SK-N-MC (cell line): ENCODE measurements at regions not wholly inside any gene's neighbourhood (a gene's known extent, or its start where the extent isn't known, plus 50 kb on each side); places are given as distances from the start of the nearest gene placed in this dataset.

ENCODE experiments used
- DNase-seq: peaks from one replicate; pipeline ENCODE4 v3.0.0-alpha.2; 2011; ENCODE audit warnings: low read depth, low spot score
- H3K27ac ChIP-seq: fragments of 200-600 bp; sonication (generic); 2 replicates; pipeline ENCODE4 v1.5.1; 2016; ENCODE audit warnings: mixed run types
- H3K36me3 ChIP-seq: fragments of 200-600 bp; sonication (generic); 2 replicates; pipeline ENCODE4 v1.6.1; 2017; ENCODE audit warnings: antibody characterized with exemption, low read length, mixed read lengths; ENCODE audit not compliant: insufficient read depth
- H3K4me3 ChIP-seq: fragments of 200-600 bp; sonication (generic); 2 replicates; pipeline ENCODE4 v1.5.1; 2016
- H3K9ac ChIP-seq: fragments of 200-600 bp; sonication (generic); 2 replicates; pipeline ENCODE4 v1.8.0; 2017; ENCODE audit warnings: mixed run types, mixed read lengths; ENCODE audit not compliant: insufficient read length
- H3K9me3 ChIP-seq: fragments of 200-600 bp; sonication (generic); 2 replicates; pipeline ENCODE4 v1.6.1; 2017; ENCODE audit warnings: low read depth, mild to moderate bottlenecking, antibody characterized with exemption, low read length, moderate library complexity, mixed read lengths
- EZH2 ChIP-seq: fragments of 200-600 bp; sonication (generic); IDR thresholded peaks from one replicate; pipeline ENCODE4 v1.6.1; 2017; ENCODE audit warnings: antibody characterized with exemption
- FOXP2 ChIP-seq: optimal IDR thresholded peaks from 2 replicates; pipeline ENCODE3; 2011; ENCODE audit warnings: mild to moderate bottlenecking, moderate library complexity; ENCODE audit not compliant: insufficient read depth; ENCODE audit errors: extremely low read length, control extremely low read depth
- POLR2AphosphoS5 ChIP-seq: IDR thresholded peaks from 2 replicates; pipeline ENCODE4 v1.6.1; 2012; ENCODE audit warnings: mild to moderate bottlenecking, low read depth, low read length, borderline replicate concordance

DNA sequence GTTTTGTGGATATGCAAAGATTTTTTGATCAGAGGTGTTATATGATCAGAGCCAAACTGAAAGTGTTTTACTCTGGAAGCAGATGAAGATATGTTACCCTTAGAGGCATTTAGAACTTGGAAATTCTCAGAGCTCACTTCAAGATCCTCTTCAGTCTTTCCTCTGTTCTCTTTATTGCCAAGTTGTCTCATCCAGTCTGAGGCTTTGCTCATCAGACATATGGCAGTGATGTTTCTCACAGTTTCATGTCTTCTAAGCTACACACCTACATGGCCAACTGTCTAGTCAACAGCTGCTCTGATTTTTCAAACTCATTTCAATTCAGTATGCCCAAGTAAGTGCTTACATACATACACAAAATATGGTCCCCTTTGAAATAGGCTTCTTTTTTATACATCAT is 1504.3 kb upstream of the PIK3C3 start:
- DNase-seq, result no peak
- no peak for TF ChIP-seq FOXP2
- TF ChIP-seq POLR2AphosphoS5, result no peak
- TF ChIP-seq EZH2, result no peak
- H3K9ac ChIP-seq, result no peak overlapping the region
- H3K4me3 ChIP-seq, result no peak overlapping the region
- H3K36me3 ChIP-seq, result no peaks in the 10 kb centered on the region
- H3K9me3 ChIP-seq, result no peaks in the 10 kb centered on the region
- no peak overlapping the region for H3K27ac ChIP-seq

GRCh38 chr18:40447820-40448219 is 1507.2 kb upstream of the PIK3C3 start:
- Histone ChIP-seq H3K4me3 (no peak overlapping the region), H3K9me3 (no peaks in the 10 kb centered on the region), H3K36me3 (no peaks in the 10 kb centered on the region), H3K9ac (no peak overlapping the region), H3K27ac (no peak overlapping the region)
- DNase-seq, result no peak
- TF ChIP-seq FOXP2 (no peak), EZH2 (no peak), POLR2AphosphoS5 (no peak)

DNA sequence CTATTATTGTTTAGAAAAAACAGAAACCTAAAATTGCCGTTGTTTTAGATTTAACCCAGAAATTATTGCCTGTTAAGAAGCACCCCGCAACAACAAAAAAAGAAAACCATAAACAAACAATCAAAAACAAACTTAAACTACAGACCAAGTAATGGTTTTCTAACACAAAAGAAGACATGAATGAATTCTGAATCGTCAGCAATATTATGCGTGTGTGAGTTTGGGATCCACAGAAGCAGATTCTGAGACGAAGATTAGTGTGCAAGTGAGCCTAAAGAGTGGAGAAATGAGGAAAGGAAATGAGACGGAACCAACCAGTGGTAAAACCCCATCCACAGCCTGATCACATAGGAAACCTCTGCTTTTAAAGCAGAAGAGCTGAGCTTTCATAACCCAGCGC is 1514.9 kb upstream of the PIK3C3 start:
- Histone ChIP-seq H3K9ac (no peak overlapping the region), H3K4me3 (no peak overlapping the region), H3K36me3 (no peaks in the 10 kb centered on the region), H3K9me3 (no peaks in the 10 kb centered on the region), H3K27ac (no peak overlapping the region)
- no peak for DNase-seq
- TF ChIP-seq FOXP2 (no peak), POLR2AphosphoS5 (no peak), EZH2 (no peak)

- Histone ChIP-seq H3K27ac (no peak overlapping the region), H3K9ac (no peak overlapping the region), H3K4me3 (no peak overlapping the region), H3K9me3 (no peaks in the 10 kb centered on the region), H3K36me3 (no peaks in the 10 kb centered on the region)
- no peak for TF ChIP-seq FOXP2
- no peak for TF ChIP-seq POLR2AphosphoS5
- TF ChIP-seq EZH2, result no peak
- DNase-seq, result no peak
Measured at GRCh38 chr18:40437517-40437916, 1517.5 kb upstream of the PIK3C3 start.

GRCh38 chr18:40431071-40431985 is 1523.7 kb upstream of the PIK3C3 start:
- H3K36me3 ChIP-seq, result no peaks in the 10 kb centered on the region
- TF ChIP-seq FOXP2 (no peak), EZH2 (no peak), POLR2AphosphoS5 (no peak)

DNA sequence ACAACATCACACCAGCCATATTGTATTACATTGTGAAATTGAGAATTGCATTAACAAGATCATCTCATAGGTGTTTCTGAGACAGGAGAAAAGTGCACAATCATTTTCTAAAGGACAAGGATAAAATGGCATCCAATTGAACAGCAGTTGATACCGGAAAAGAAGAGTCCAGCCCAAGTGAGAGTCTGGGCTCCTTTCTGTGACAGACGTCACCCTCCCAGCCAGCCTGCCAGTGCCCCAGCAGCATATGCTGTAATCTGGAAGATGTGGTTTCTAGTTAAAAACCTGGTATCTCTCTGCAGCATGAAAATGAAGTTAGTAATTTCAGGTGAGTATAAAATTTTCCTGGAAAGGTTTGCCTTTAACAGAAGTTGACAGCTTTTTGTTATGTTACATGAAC is 1531.7 kb upstream of the PIK3C3 start:
- no peak overlapping the region for H3K27ac ChIP-seq
- no peak for DNase-seq
- H3K9ac ChIP-seq, result no peak overlapping the region
- no peak for TF ChIP-seq POLR2AphosphoS5
- H3K36me3 ChIP-seq, result no peaks in the 10 kb centered on the region
- H3K9me3 ChIP-seq, result no peaks in the 10 kb centered on the region
- no peak overlapping the region for H3K4me3 ChIP-seq

More at GRCh38 chr18:40431071-40431985, 1523.7 kb upstream of the PIK3C3 start:
- no peak overlapping the region for H3K9ac ChIP-seq
- no peaks in the 10 kb centered on the region for H3K9me3 ChIP-seq
- H3K4me3 ChIP-seq, result no peak overlapping the region
- no peak for DNase-seq
- no peak overlapping the region for H3K27ac ChIP-seq

DNA sequence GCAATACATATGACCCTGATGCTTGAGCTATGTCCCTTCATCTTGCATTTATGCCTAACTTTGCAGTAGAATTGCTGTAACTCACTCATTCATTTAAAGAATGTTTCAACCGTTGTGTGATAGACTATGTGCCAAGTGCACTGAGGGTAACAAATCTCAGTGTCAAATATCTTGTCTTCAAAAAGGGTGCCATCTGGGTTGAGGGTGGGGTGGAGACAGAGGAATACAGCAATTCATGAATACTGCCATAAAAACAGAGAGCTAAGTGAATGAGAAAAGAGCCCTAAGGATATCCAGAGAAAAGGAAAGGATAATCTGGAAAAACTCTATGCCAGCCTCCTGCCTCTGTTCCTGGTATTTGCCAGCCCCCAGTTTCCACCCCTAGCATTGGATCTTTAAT is 1534.4 kb upstream of the PIK3C3 start:
- no peak for TF ChIP-seq FOXP2
- TF ChIP-seq EZH2, result no peak
- TF ChIP-seq POLR2AphosphoS5, result no peak
- DNase-seq, result no peak
- H3K9me3 ChIP-seq, result no peaks in the 10 kb centered on the region

DNA sequence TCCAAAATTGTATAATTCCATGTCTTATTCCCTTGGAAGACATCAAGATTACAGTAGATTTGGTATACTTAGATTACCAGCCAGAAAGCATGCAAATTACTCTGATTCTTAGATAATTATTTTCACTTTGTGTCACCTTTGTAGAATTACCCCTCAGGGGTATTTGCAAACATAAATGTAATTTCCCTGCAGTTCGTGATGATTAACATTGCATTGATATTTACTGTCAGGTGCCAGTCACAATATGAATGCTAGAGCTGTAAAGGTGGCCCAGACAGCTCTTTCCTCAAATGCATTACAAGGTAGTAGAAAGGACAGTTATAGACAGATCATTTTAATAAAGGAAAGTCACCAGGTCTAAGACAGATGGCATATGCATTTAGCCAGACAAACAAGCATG is 1537.5 kb upstream of the PIK3C3 start:
- Histone ChIP-seq H3K27ac (no peak overlapping the region), H3K9ac (no peak overlapping the region), H3K36me3 (no peaks in the 10 kb centered on the region), H3K4me3 (no peak overlapping the region), H3K9me3 (no peaks in the 10 kb centered on the region)
- no peak for TF ChIP-seq FOXP2
- no peak for TF ChIP-seq POLR2AphosphoS5
- TF ChIP-seq EZH2, result no peak
- no peak for DNase-seq

More for the DNA sequence above, 1534.4 kb upstream of the PIK3C3 start:
- Histone ChIP-seq H3K9ac (no peak overlapping the region), H3K27ac (no peak overlapping the region), H3K4me3 (no peak overlapping the region), H3K36me3 (no peaks in the 10 kb centered on the region)

DNA sequence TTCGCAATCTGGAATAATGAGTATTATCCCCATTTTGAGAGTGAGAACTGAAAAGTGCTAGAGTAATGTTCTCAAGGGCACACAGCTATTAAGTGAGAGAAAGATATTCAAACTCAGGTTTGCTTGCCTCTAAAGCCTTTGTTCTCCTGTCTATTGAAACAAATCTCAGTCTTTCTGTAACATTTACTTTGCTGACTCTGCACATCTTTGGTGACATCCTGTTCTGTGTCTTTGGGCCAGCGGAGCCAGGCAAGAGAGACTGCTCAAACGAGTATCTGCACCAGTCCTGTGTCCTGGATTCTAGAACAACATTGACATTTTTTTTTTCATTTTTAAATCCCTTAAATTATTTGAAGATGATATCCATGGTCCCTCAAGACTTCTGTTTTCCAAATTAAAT is 1539.2 kb upstream of the PIK3C3 start:
- DNase-seq, result no peak
- H3K9ac ChIP-seq, result no peak overlapping the region
- H3K4me3 ChIP-seq, result no peak overlapping the region
- no peaks in the 10 kb centered on the region for H3K36me3 ChIP-seq
- no peak overlapping the region for H3K27ac ChIP-seq
- TF ChIP-seq EZH2 (no peak), POLR2AphosphoS5 (no peak), FOXP2 (no peak)
- H3K9me3 ChIP-seq, result no peaks in the 10 kb centered on the region
